SH-SY5Y (cell line): ENCODE measurements at regions not wholly inside any gene's neighbourhood (a gene's known extent, or its start where the extent isn't known, plus 50 kb on each side); places are given as distances from the start of the nearest gene placed in this dataset.

Source experiments
- GATA2 ChIP-seq: IDR thresholded peaks from 2 replicates; pipeline ENCODE4 v1.6.1; 2011; ENCODE audit warnings: mild to moderate bottlenecking, low read depth, low read length
- GATA3 ChIP-seq: IDR thresholded peaks from 2 replicates; pipeline ENCODE4 v1.6.1; 2011; ENCODE audit warnings: low read depth, mild to moderate bottlenecking, low read length, moderate library complexity

DNA sequence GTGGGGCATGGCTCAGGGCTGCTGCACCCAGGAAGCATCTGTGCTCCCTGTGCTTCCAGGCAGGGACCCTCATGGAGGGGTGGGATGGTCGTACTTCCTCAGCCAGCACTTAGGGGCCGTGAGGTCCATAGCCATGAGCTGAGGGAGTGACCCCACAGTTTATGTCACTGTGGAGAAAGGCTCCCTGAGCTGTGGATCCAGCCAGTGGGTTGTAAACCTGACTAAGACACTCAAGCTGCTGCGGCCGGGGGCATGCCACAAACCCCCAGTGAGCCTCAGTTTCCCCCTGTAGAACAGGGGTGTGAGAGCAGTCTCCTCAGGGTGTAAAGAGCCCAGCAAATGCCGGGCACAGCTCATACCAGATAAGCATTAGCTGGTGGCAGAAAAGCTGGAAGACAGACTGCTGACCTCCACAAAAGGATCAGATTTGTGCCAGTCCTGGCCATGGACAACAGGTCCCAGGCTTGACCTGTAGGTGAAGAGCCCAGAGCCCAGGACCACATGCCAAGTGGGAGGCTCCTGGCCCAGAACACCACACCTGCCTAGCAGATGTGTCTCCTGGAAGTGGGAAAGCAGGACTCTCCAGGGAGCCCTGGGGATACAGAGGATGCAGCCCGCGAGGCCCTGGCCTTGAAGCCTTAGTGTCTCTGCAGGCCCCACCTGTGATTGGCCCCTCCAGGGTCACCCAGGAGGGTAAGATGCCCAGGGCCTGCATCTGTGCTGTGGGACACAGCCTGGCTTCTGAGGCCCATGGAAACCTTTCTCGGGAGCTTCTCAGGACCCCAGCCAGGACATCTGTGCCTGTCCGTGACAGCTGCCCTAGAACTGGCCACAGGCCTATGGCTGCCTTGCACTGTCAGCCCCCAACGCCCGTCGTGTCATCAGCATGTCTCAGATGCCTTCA, 78.1 kb upstream of the RET start:
- TF ChIP-seq GATA2 (no peak), GATA3 (no peak)
